Testis (tissue), 2 donors: ENCODE measurements at regions not wholly inside any gene's neighbourhood (a gene's known extent, or its start where the extent isn't known, plus 50 kb on each side); places are given as distances from the start of the nearest gene placed in this dataset.

Experiments
- DNase-seq: peaks from one replicate; pipeline ENCODE4 v3.0.0-alpha.2; 2019
- H3K27ac ChIP-seq, 2 donors: fragments of 200-600 bp; sonication (generic); one replicate each; pipeline ENCODE4 v1.5.1; 2019
- H3K27me3 ChIP-seq: fragments of 200-600 bp; sonication (generic); one replicate; pipeline ENCODE4 v1.5.1; 2019
- H3K36me3 ChIP-seq: fragments of 200-600 bp; sonication (generic); one replicate; pipeline ENCODE4 v1.5.1; 2017; ENCODE audit warnings: low read depth; ENCODE audit errors: missing control alignments
- H3K4me1 ChIP-seq: fragments of 200-600 bp; sonication (generic); one replicate; pipeline ENCODE4 v1.5.1; 2019
- H3K4me3 ChIP-seq, 2 donors: fragments of 200-600 bp; sonication (generic); one replicate each; pipeline ENCODE4 v1.5.1; 2017 to 2019
- H3K9me3 ChIP-seq: fragments of 200-600 bp; sonication (generic); one replicate; pipeline ENCODE4 v1.5.1; 2017
- CTCF ChIP-seq, 3 experiments: fragments of 450-650 bp in 2 of 3; fragments of 200-600 bp in 1 of 3; sonication (generic) in 1 of 3; IDR thresholded peaks; one replicate each; pipeline ENCODE4 v1.5.1; 2016 to 2019; ENCODE audit warnings: antibody characterized with exemption in 3 of 3, mild to moderate bottlenecking in 2 of 3, moderate library complexity in 1 of 3
- POLR2A ChIP-seq: fragments of 450-650 bp; IDR thresholded peaks from one replicate; pipeline ENCODE4 v1.6.1; 2017; ENCODE audit warnings: antibody characterized with exemption, mild to moderate bottlenecking, moderate library complexity
- WGBS, 2 donors: methylation state at CpG; one replicate each; pipeline ENCODE4 v1.1.5; 2018; 5-methylcytosine and 5-hydroxymethylcytosine counted together
- intact Hi-C: fragments of 100-400 bp; cut with DNase I; formaldehyde crosslinking; loops from one replicate; pipeline ENCODE4 v1.15.1; 2023; ENCODE audit warnings: low total_unique reads

DNA sequence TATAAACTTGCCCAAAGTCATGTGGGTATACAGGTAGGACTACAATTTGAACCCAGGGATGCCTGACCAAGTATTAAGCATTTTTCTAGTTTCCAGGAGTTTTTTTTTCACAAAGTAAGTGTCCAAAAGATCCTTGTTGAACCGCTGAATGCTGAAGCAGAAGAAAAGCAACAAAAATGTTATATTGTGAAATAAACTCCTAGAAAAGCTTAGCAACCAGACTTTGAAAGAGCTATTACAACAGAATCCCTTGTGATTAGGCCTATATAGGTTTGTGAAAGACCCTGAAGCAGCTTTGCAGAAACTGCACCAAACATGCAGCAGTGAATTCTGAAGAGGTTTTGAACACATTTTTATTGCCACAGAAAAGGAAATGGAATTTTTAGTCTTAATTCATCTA is 236.8 kb downstream of the TUSC7 start:
- H3K36me3 ChIP-seq: no peaks in the 10 kb centered on the region
- no peak overlapping the region for H3K27ac ChIP-seq
- DNase-seq: no peak
- no peak overlapping the region for H3K4me3 ChIP-seq
- H3K4me1 ChIP-seq: no peaks in the 10 kb centered on the region
- TF ChIP-seq CTCF (IDR thresholded peaks at IDR 0.05) (no peak), POLR2A (no peak)
- intact Hi-C loops: no loop called here
- WGBS, 2 donors: 56 to 84% methylated on average over 1 of the region's 1 CpG
- H3K9me3 ChIP-seq: no peaks in the 10 kb centered on the region
- H3K27me3 ChIP-seq: no peaks in the 10 kb centered on the region

GRCh38 chr3:116947148-116947547 is 237.6 kb downstream of the TUSC7 start:
- H3K4me3 ChIP-seq: no peak overlapping the region
- no peaks in the 10 kb centered on the region for H3K4me1 ChIP-seq
- TF ChIP-seq POLR2A: no peak
- no peak for TF ChIP-seq CTCF (IDR thresholded peaks at IDR 0.05)
- no peaks in the 10 kb centered on the region for H3K36me3 ChIP-seq
- intact Hi-C loops: no loop called here
- DNase-seq: no peak
- H3K27ac ChIP-seq: no peak overlapping the region
- WGBS, 2 donors: 92 to 96% methylated on average over 3 of the region's 3 CpGs
- no peaks in the 10 kb centered on the region for H3K27me3 ChIP-seq
- H3K9me3 ChIP-seq: no peaks in the 10 kb centered on the region

DNA sequence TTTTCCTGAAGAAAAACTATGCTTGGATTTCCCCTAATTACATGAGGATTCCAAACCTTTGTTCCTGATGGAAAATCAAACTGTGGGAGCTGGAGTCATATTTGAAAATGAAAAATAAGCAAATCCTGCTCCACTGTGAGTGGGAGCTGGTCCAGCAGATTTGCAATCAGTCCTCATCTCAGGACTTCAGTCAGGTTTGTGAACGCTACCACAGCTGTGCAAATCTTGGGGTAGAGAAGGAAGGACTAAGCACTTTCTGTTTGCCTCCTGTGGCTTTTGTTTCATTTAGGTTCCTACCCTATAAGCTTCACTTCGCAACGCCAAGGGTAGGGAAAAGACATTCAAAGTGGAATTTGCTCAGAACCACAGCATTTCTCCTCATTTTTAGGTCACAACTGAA is 238.2 kb downstream of the TUSC7 start:
- 71 to 76% methylated on average over 3 of the region's 3 CpGs for WGBS, 2 donors
- Histone ChIP-seq H3K36me3 (no peaks in the 10 kb centered on the region), H3K27me3 (no peaks in the 10 kb centered on the region), H3K27ac (no peak overlapping the region), H3K4me1 (no peaks in the 10 kb centered on the region), H3K4me3 (no peak overlapping the region), H3K9me3 (no peaks in the 10 kb centered on the region)
- no peak for TF ChIP-seq POLR2A
- TF ChIP-seq CTCF (IDR thresholded peaks at IDR 0.05): no peak
- DNase-seq: no peak
- intact Hi-C loops: no loop called here

DNA sequence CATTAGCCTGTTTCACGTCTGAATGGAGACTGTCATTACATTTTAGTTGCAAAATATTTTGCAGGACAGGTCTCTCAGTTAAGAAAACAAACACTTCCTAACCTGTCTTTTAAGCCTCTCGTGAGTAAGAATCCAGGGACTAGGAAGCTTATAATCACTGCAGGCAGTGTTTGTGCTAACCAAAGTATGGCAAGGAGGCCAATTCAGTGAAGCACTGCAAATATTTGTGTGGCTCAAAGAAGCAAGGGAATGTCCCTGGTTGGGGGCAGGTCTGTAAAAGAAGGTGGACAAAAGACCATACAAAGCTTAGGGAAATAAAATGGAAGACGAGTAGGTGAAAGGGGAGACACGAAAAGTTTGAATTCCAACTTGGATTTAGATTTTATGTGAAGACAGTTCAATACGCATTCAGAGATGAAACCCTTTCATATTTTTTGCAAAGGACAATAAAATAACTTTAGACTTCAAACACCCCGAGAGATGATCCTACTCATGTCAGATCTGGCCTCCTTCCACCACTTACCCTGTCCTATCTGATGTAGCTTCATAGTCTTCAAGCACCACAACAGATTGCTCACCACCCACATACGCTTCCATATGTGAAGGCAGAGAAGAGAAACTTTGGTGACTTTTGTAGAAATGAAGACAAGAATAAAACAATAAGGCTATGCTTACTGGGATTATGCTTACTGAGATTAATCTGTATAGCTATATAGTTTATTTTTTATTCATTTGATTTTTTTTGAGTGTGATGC is 240.9 kb downstream of the TUSC7 start:
- Histone ChIP-seq H3K4me3 (no peak overlapping the region), H3K27me3 (no peaks in the 10 kb centered on the region), H3K9me3 (no peaks in the 10 kb centered on the region), H3K36me3 (no peaks in the 10 kb centered on the region), H3K4me1 (no peaks in the 10 kb centered on the region), H3K27ac (no peak overlapping the region)
- TF ChIP-seq POLR2A (no peak), CTCF (IDR thresholded peaks at IDR 0.05) (no peak)
- WGBS, 2 donors: 78% methylated on average over 7 of the region's 7 CpGs
- DNase-seq: no peak
- intact Hi-C loops: no loop called here

DNA sequence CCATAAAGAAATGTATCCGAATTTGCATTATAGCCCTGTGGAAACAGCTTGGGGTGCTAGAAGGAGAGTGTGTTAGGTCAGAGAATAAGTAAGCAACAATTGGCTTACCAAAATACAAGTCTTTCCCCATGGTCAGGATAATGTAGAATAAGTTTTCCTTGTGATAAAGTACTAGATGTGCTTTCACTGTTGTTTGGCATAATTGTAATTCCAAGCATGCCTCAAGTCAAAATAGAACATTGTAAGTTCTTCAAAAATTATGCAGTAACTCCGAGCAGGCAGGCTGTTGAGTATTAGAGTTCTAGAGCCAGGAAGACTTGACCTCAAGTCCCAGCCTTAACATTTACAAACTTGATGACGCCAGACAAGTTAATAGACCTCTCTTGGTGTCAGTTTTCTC is 242.0 kb downstream of the TUSC7 start:
- TF ChIP-seq CTCF (IDR thresholded peaks at IDR 0.05) (no peak), POLR2A (no peak)
- Histone ChIP-seq H3K4me3 (no peak overlapping the region), H3K4me1 (no peaks in the 10 kb centered on the region), H3K27me3 (no peaks in the 10 kb centered on the region), H3K27ac (no peak overlapping the region), H3K36me3 (no peaks in the 10 kb centered on the region), H3K9me3 (no peaks in the 10 kb centered on the region)
- WGBS, 2 donors: 37 to 51% methylated on average over 3 of the region's 3 CpGs
- no peak for DNase-seq
- intact Hi-C loops: no loop called here
